Mesendoderm (in vitro differentiated cells): ENCODE measurements at regions not wholly inside any gene's neighbourhood (a gene's known extent, or its start where the extent isn't known, plus 50 kb on each side); places are given as distances from the start of the nearest gene placed in this dataset.

Experiments used
- DNase-seq: peaks from one replicate; pipeline ENCODE4 v3.0.0; 2013
- H2AK5ac ChIP-seq: 2 replicates; pipeline ENCODE4 v1.6.1; 2013; ENCODE audit warnings: low read length, inconsistent platforms
- H2BK120ac ChIP-seq: 2 replicates; pipeline ENCODE4 v1.6.1; 2013; ENCODE audit warnings: low read depth, mild to moderate bottlenecking, low read length, moderate library complexity, mixed read lengths
- H2BK15ac ChIP-seq: replicated peaks from 2 replicates; pipeline ENCODE4 v1.6.1; 2013; ENCODE audit warnings: low read depth, mild to moderate bottlenecking, moderate library complexity
- H2BK5ac ChIP-seq: 2 replicates; pipeline ENCODE4 v1.6.1; 2013; ENCODE audit warnings: low read length, inconsistent platforms
- H3K18ac ChIP-seq: 2 replicates; pipeline ENCODE4 v1.6.1; 2013; ENCODE audit warnings: mild to moderate bottlenecking, low read length, mixed read lengths
- H3K23ac ChIP-seq: one replicate; pipeline ENCODE4 v1.6.1; 2013; ENCODE audit warnings: low read length
- H3K27ac ChIP-seq: 2 replicates; pipeline ENCODE4 v1.5.1; 2013; ENCODE audit warnings: low read depth, mild to moderate bottlenecking, inconsistent platforms, low read length, moderate library complexity
- H3K27me3 ChIP-seq: 2 replicates; pipeline ENCODE4 v1.6.1; 2013; ENCODE audit warnings: low read length, control low read depth, mild to moderate bottlenecking, inconsistent platforms; ENCODE audit not compliant: insufficient read depth, poor library complexity
- H3K36me3 ChIP-seq: 2 replicates; pipeline ENCODE4 v1.6.1; 2013; ENCODE audit warnings: low read length, inconsistent platforms; ENCODE audit not compliant: control insufficient read depth, insufficient read depth
- H3K4ac ChIP-seq: one replicate; pipeline ENCODE4 v1.6.1; 2013; ENCODE audit warnings: low read depth, mild to moderate bottlenecking, low read length, moderate library complexity
- H3K4me1 ChIP-seq: 2 replicates; pipeline ENCODE4 v1.6.1; 2013; ENCODE audit warnings: low read depth, low read length, inconsistent platforms; ENCODE audit not compliant: control insufficient read depth
- H3K4me2 ChIP-seq: 2 replicates; pipeline ENCODE4 v1.6.1; 2013; ENCODE audit warnings: low read length
- H3K4me3 ChIP-seq: 2 replicates; pipeline ENCODE4 v1.5.1; 2013; ENCODE audit warnings: mild to moderate bottlenecking, low read length
- H3K56ac ChIP-seq: one replicate; pipeline ENCODE4 v1.6.1; 2013; ENCODE audit warnings: low read length
- H3K79me1 ChIP-seq: 2 replicates; pipeline ENCODE4 v1.6.1; 2013; ENCODE audit warnings: low read length, inconsistent platforms
- H3K79me2 ChIP-seq: 2 replicates; pipeline ENCODE4 v1.6.1; 2013; ENCODE audit warnings: mild to moderate bottlenecking, low read length; ENCODE audit not compliant: control insufficient read depth, insufficient read depth
- H3K9ac ChIP-seq: 2 replicates; pipeline ENCODE4 v1.6.1; 2013; ENCODE audit warnings: low read length, inconsistent platforms
- H4K5ac ChIP-seq: one replicate; pipeline ENCODE4 v1.6.1; 2013; ENCODE audit warnings: low read length
- H4K8ac ChIP-seq: one replicate; pipeline ENCODE4 v1.6.1; 2013; ENCODE audit warnings: low read depth, mild to moderate bottlenecking, control low read depth, low read length, moderate library complexity
- WGBS: extraction: QIAGEN DNeasy Blood & Tissue Kit; methylation state at CpG from one replicate; pipeline ENCODE4 v1.1.7; 2013; ENCODE audit warnings: low lambda C conversion rate, missing lambda C conversion rate; ENCODE audit not compliant: insufficient coverage; ENCODE audit errors: extremely low coverage; 5-methylcytosine and 5-hydroxymethylcytosine counted together

DNA sequence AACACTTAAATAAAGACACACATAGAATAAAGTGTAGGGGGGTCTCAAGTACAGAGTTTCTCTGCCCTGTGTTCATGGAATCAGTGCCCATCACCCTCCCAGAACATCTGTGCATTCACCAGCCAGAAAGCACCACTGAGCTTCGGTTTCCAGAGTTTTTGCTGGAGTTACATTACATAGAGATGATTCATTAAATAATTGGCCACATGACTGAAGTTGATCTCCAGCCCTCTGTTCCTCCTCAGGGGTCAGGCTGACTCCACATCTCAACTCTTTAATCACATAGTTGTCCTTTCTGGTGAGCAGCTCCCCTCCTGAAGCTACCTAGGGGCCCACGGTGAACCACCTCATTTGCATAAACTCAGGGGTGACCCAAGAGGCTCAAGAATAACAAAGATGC is 129.8 kb downstream of the METTL4 start:
- Histone ChIP-seq H3K79me1 (no peaks in the 10 kb centered on the region), H2AK5ac (no peak overlapping the region), H3K4me2 (no peak overlapping the region), H4K8ac (no peak overlapping the region), H3K36me3 (no peaks in the 10 kb centered on the region), H3K27me3 (no peaks in the 10 kb centered on the region), H3K79me2 (no peaks in the 10 kb centered on the region), H3K4me3 (no peak overlapping the region), H4K5ac (no peak overlapping the region), H2BK5ac (no peak overlapping the region), H3K18ac (peak overlapping the region; percentile 80), H3K56ac (no peak overlapping the region), H3K9ac (no peak overlapping the region), H3K4me1 (peaks cover 2% of the 10 kb centered on the region), H3K27ac (no peak overlapping the region), H3K4ac (peak overlapping the region; percentile 16), H2BK15ac (no peak overlapping the region), H3K23ac (no peak overlapping the region), H2BK120ac (peak overlapping the region; percentile 45)
- no peak for DNase-seq
- WGBS = no CpG with 5 or more reads among the region's 2 CpGs

GRCh38 chr18:2442006-2442405 is 129.3 kb downstream of the METTL4 start:
- DNase-seq = no peak
- Histone ChIP-seq H4K8ac (no peak overlapping the region), H3K36me3 (no peaks in the 10 kb centered on the region), H3K4me1 (peaks cover 2% of the 10 kb centered on the region), H4K5ac (no peak overlapping the region), H3K56ac (no peak overlapping the region), H3K4me3 (no peak overlapping the region), H3K23ac (no peak overlapping the region), H2BK120ac (no peak overlapping the region), H2AK5ac (no peak overlapping the region), H3K4me2 (no peak overlapping the region), H3K27ac (no peak overlapping the region), H3K27me3 (no peaks in the 10 kb centered on the region), H2BK5ac (no peak overlapping the region), H3K9ac (no peak overlapping the region), H3K18ac (no peak overlapping the region), H3K79me1 (no peaks in the 10 kb centered on the region), H3K4ac (no peak overlapping the region), H2BK15ac (no peak overlapping the region), H3K79me2 (no peaks in the 10 kb centered on the region)
- no CpG with 5 or more reads among the region's 3 CpGs for WGBS

DNA sequence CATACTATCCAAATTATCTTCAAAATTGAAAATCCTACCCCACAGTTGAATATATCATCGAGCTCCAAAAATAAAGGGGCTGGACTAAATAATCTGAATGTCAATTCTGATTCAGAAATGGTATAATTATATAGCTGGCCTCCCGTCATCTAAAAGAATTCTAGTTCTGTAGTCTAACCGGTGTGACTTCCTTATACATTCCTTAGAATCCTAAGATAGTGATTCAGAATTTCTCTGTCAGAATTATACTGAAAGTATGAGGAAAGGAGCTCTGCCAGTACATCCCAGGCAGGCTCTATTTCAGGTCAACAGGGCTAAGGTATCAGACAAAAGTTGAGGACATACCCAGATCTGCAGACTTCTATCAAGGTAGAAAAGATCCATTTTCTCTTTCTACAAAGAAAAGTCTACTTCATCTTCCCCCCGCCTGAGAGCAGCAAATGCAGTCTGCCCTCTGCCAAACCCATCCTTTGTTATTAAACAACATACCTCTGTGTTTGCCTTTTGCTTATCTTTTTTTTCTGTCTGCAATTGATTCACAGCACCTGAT is 128.5 kb downstream of the METTL4 start:
- H4K5ac ChIP-seq = no peak overlapping the region
- H3K27me3 ChIP-seq = no peaks in the 10 kb centered on the region
- peak overlapping the region; percentile 73 for H2BK5ac ChIP-seq
- no peaks in the 10 kb centered on the region for H3K79me1 ChIP-seq
- no peak overlapping the region for H3K4me2 ChIP-seq
- H3K56ac ChIP-seq = peak overlapping the region; percentile 37
- peak overlapping the region; percentile 52 for H3K4ac ChIP-seq
- H3K27ac ChIP-seq = peak overlapping the region; percentile 51
- no peak overlapping the region for H4K8ac ChIP-seq
- no peak overlapping the region for H3K4me3 ChIP-seq
- no CpG with 5 or more reads among the region's 4 CpGs for WGBS
- H3K9ac ChIP-seq = no peak overlapping the region
- H2AK5ac ChIP-seq = no peak overlapping the region
- no peak for DNase-seq
- H3K23ac ChIP-seq = no peak overlapping the region
- H3K36me3 ChIP-seq = no peaks in the 10 kb centered on the region
- no peak overlapping the region for H2BK120ac ChIP-seq
- H3K18ac ChIP-seq = no peak overlapping the region
- H2BK15ac ChIP-seq = no peak overlapping the region
- peaks cover 2% of the 10 kb centered on the region for H3K4me1 ChIP-seq
- H3K79me2 ChIP-seq = no peaks in the 10 kb centered on the region

DNA sequence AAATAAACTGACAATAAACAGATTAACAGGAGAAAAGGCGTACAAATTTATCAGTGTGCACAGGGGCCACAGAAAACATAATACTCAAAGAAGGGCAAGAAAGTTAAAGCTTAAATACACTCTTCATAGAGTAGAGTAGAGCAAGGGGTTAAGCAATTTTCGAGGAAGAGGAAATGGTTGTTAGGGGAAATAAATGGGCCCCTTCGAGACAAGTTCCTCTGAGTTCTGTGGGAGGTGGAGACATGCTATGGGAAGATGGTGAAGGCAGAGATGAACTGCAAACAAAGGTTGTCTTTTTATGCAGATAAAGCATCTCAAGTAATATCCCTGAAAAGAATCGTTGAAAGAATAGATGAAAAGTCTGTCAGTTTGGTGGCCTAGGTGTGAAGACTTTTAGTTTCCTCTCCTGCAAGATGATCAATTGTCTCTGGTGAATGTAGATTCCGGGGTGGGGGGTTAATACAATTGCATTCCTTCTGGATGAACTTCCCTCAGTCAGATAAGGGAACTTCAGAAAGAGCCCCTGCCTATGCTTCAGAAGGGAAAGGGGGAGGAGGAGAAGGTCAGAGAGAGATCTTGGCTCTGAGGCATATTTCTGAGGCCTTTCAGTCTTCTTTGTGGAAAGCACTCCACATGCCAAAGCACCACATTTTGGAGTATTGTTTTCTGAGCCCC is 127.0 kb downstream of the METTL4 start:
- no peak overlapping the region for H2AK5ac ChIP-seq
- WGBS = no CpG with 5 or more reads among the region's 5 CpGs
- H4K8ac ChIP-seq = no peak overlapping the region
- no peak overlapping the region for H3K4ac ChIP-seq
- no peaks in the 10 kb centered on the region for H3K36me3 ChIP-seq
- no peak overlapping the region for H3K4me3 ChIP-seq
- no peak overlapping the region for H2BK15ac ChIP-seq
- H2BK120ac ChIP-seq = no peak overlapping the region
- no peak overlapping the region for H3K23ac ChIP-seq
- H3K4me2 ChIP-seq = no peak overlapping the region
- H2BK5ac ChIP-seq = peak overlapping the region; percentile 84
- H3K4me1 ChIP-seq = peaks cover 2% of the 10 kb centered on the region
- H3K27ac ChIP-seq = peak overlapping the region; percentile 62
- H3K79me2 ChIP-seq = no peaks in the 10 kb centered on the region
- H3K79me1 ChIP-seq = no peaks in the 10 kb centered on the region
- peak; percentile 95 for DNase-seq
- H3K9ac ChIP-seq = no peak overlapping the region
- no peaks in the 10 kb centered on the region for H3K27me3 ChIP-seq
- H4K5ac ChIP-seq = no peak overlapping the region
- H3K56ac ChIP-seq = peak overlapping the region; percentile 15
- no peak overlapping the region for H3K18ac ChIP-seq

DNA sequence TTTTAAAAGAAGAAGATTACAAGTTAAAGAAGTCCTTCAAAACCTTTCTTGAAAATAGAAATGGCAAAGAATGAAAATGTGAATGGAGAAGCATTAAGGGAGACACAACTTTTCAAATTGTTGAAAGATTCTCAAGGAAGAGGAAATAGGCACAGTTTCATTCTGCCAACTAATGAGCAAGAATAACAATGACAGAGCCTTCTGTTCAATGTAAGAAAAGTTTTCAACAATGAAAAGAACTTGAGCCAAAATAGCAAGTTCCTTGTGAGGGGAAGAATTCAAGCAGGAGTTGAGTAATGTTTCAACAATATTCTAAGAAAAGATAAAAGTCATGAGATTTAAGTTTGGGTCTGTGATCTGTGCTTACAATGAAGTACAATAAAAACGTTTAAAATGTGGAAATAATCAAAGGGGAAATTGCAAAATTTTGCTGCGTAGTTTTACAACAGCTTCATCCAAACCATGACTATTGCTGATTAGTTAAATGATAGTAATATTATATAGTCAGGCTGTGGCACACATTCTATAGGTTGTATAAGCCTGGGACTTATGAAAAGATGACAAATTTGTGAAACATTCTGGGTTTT is 122.6 kb downstream of the METTL4 start:
- H3K4me3 ChIP-seq = no peak overlapping the region
- H3K27me3 ChIP-seq = no peaks in the 10 kb centered on the region
- no peak overlapping the region for H3K27ac ChIP-seq
- no peaks in the 10 kb centered on the region for H3K79me2 ChIP-seq
- H2AK5ac ChIP-seq = no peak overlapping the region
- DNase-seq = no peak
- no peak overlapping the region for H2BK120ac ChIP-seq
- H3K4me2 ChIP-seq = no peak overlapping the region
- H3K4ac ChIP-seq = no peak overlapping the region
- no peak overlapping the region for H2BK15ac ChIP-seq
- H2BK5ac ChIP-seq = no peak overlapping the region
- no peak overlapping the region for H3K23ac ChIP-seq
- no peak overlapping the region for H3K56ac ChIP-seq
- H3K18ac ChIP-seq = no peak overlapping the region
- no peaks in the 10 kb centered on the region for H3K36me3 ChIP-seq
- WGBS = no CpG with 5 or more reads among the region's 2 CpGs
- no peak overlapping the region for H3K9ac ChIP-seq
- H4K8ac ChIP-seq = no peak overlapping the region
- no peak overlapping the region for H4K5ac ChIP-seq
- H3K4me1 ChIP-seq = peaks cover 2% of the 10 kb centered on the region
- H3K79me1 ChIP-seq = no peaks in the 10 kb centered on the region
